SU-DHL-6 (cell line): ENCODE measurements at regions not wholly inside any gene's neighbourhood (a gene's known extent, or its start where the extent isn't known, plus 50 kb on each side); places are given as distances from the start of the nearest gene placed in this dataset.

Experiments used
- H2AFZ ChIP-seq: fragments of 200-600 bp; sonication (generic); 2 replicates; pipeline ENCODE4 v1.6.1; 2014; ENCODE audit warnings: low read depth, mild to moderate bottlenecking, moderate library complexity, mixed read lengths, antibody characterized with exemption, low read length; ENCODE audit not compliant: severe bottlenecking
- H3F3A ChIP-seq: fragments of 200-600 bp; shearing (Covaris generic); 2 replicates; pipeline ENCODE4 v1.6.0; 2016; ENCODE audit warnings: antibody characterized with exemption, mild to moderate bottlenecking; ENCODE audit not compliant: insufficient read depth
- H3K27ac ChIP-seq: fragments of 200-600 bp; sonication (generic); 2 replicates; pipeline ENCODE4 v1.5.1; 2016; ENCODE audit warnings: low read depth, mild to moderate bottlenecking, low read length, moderate library complexity, mixed read lengths
- H3K27me3 ChIP-seq: fragments of 200-600 bp; sonication (generic), shearing (Covaris generic); 2 replicates; pipeline ENCODE4 v1.6.0; 2014; ENCODE audit warnings: mild to moderate bottlenecking, low read length
- H3K36me3 ChIP-seq: fragments of 200-600 bp; sonication (generic); 2 replicates; pipeline ENCODE4 v1.6.1; 2014; ENCODE audit warnings: mild to moderate bottlenecking, low read length, mixed read lengths
- H3K4me2 ChIP-seq: fragments of 300-600, 200-600 bp; shearing (Covaris generic), sonication (generic); 2 replicates; pipeline ENCODE4 v1.6.0; 2014; ENCODE audit warnings: low read length, low read depth, mild to moderate bottlenecking; ENCODE audit not compliant: poor library complexity, severe bottlenecking
- H3K4me3 ChIP-seq: fragments of 200-600 bp; sonication (generic); 2 replicates; pipeline ENCODE4 v1.5.1; 2014; ENCODE audit warnings: antibody characterized with exemption, low read length, mild to moderate bottlenecking, mixed read lengths; ENCODE audit not compliant: insufficient read depth, poor library complexity, severe bottlenecking
- H3K79me2 ChIP-seq: fragments of 200-600 bp; sonication (generic); 2 replicates; pipeline ENCODE4 v1.6.1; 2014; ENCODE audit warnings: mild to moderate bottlenecking, low read length, moderate library complexity; ENCODE audit not compliant: insufficient read depth
- H3K9ac ChIP-seq: fragments of 200-600 bp; sonication (generic); 2 replicates; pipeline ENCODE4 v1.7.0; 2014; ENCODE audit warnings: mild to moderate bottlenecking, low read length
- H3K9me2 ChIP-seq: fragments of 200-600 bp; sonication (generic); replicated peaks from 2 replicates; pipeline ENCODE4 v1.6.1; 2014; ENCODE audit warnings: low read length; ENCODE audit not compliant: insufficient read depth
- H3K9me3 ChIP-seq: fragments of 200-600 bp; sonication (generic); 2 replicates; pipeline ENCODE4 v1.6.1; 2014; ENCODE audit warnings: low read length, mixed read lengths; ENCODE audit not compliant: insufficient read depth
- H4K20me1 ChIP-seq: fragments of 200-600 bp; sonication (generic); 2 replicates; pipeline ENCODE4 v1.6.1; 2014; ENCODE audit warnings: low read depth, mild to moderate bottlenecking, antibody characterized with exemption, low read length, moderate library complexity, mixed read lengths
- CTCF ChIP-seq: fragments of 200-600 bp; sonication (generic); IDR thresholded peaks from one replicate; pipeline ENCODE4 v1.5.1; 2017; ENCODE audit warnings: antibody characterized with exemption, mild to moderate bottlenecking, low read length, moderate library complexity; ENCODE audit not compliant: insufficient read depth, poor library complexity, severe bottlenecking
- EZH2phosphoT487 ChIP-seq: fragments of 200-600 bp; sonication (generic), shearing (Covaris generic); conservative IDR thresholded peaks from 2 replicates; pipeline ENCODE4 v1.6.1; 2018; ENCODE audit warnings: mild to moderate bottlenecking, antibody characterized with exemption, low read length, moderate library complexity, mixed read lengths

- Histone ChIP-seq H3K9me2 (no peaks in the 10 kb centered on the region), H3K36me3 (no peaks in the 10 kb centered on the region), H4K20me1 (no peaks in the 10 kb centered on the region), H3K9me3 (no peaks in the 10 kb centered on the region), H3K4me3 (no peak overlapping the region), H3K79me2 (no peaks in the 10 kb centered on the region), H3K27me3 (no peaks in the 10 kb centered on the region), H3K9ac (no peak overlapping the region), H3F3A (no peaks in the 10 kb centered on the region), H2AFZ (no peak overlapping the region), H3K27ac (no peak overlapping the region), H3K4me2 (no peak overlapping the region)
- TF ChIP-seq EZH2phosphoT487 = no peak
These were observed 167.8 kb upstream of the TRIB2 start for GRCh38 chr2:12548906-12549305.

- no peaks in the 10 kb centered on the region for H3K9me2 ChIP-seq
- H3K4me2 ChIP-seq = no peak overlapping the region
- H3K36me3 ChIP-seq = no peaks in the 10 kb centered on the region
- no peak for TF ChIP-seq CTCF
- TF ChIP-seq EZH2phosphoT487 = no peak
- H3K9ac ChIP-seq = no peak overlapping the region
- H2AFZ ChIP-seq = no peak overlapping the region
- no peaks in the 10 kb centered on the region for H3K9me3 ChIP-seq
- no peaks in the 10 kb centered on the region for H3F3A ChIP-seq
- no peak overlapping the region for H3K4me3 ChIP-seq
- H3K27ac ChIP-seq = no peak overlapping the region
- H4K20me1 ChIP-seq = no peaks in the 10 kb centered on the region
- no peaks in the 10 kb centered on the region for H3K27me3 ChIP-seq
- H3K79me2 ChIP-seq = no peaks in the 10 kb centered on the region
These were observed 167.1 kb upstream of the TRIB2 start for GRCh38 chr2:12549641-12550040.

- Histone ChIP-seq H3K27ac (peak overlapping the region; percentile 74), H3K79me2 (no peaks in the 10 kb centered on the region), H4K20me1 (no peaks in the 10 kb centered on the region), H3K9me2 (no peaks in the 10 kb centered on the region), H3K27me3 (no peaks in the 10 kb centered on the region), H3K4me3 (peak overlapping the region; percentile 25), H3K4me2 (peak overlapping the region; percentile 49), H2AFZ (peak overlapping the region; percentile 84), H3F3A (peaks cover 5% of the 10 kb centered on the region; the same call in 1 of the 2 replicates), H3K9ac (peak overlapping the region; percentile 37; the same call in 1 of the 2 replicates), H3K36me3 (no peaks in the 10 kb centered on the region), H3K9me3 (no peaks in the 10 kb centered on the region)
- TF ChIP-seq EZH2phosphoT487 (no peak), CTCF (no peak)
These were observed 164.6 kb upstream of the TRIB2 start for GRCh38 chr2:12552092-12552491.

- H3K9me3 ChIP-seq = no peaks in the 10 kb centered on the region
- H3K36me3 ChIP-seq = no peaks in the 10 kb centered on the region
- no peaks in the 10 kb centered on the region for H3K27me3 ChIP-seq
- H4K20me1 ChIP-seq = no peaks in the 10 kb centered on the region
- H3F3A ChIP-seq = peaks cover 7% of the 10 kb centered on the region; the same call in 1 of the 2 replicates
- H3K79me2 ChIP-seq = no peaks in the 10 kb centered on the region
- H2AFZ ChIP-seq = peak overlapping the region; percentile 55
- no peak overlapping the region for H3K4me3 ChIP-seq
- no peaks in the 10 kb centered on the region for H3K9me2 ChIP-seq
- no peak overlapping the region; the same call in 1 of the 2 replicates for H3K9ac ChIP-seq
- TF ChIP-seq EZH2phosphoT487 = no peak
- TF ChIP-seq CTCF = no peak
- H3K4me2 ChIP-seq = no peak overlapping the region
- H3K27ac ChIP-seq = no peak overlapping the region
These were observed 162.3 kb upstream of the TRIB2 start for GRCh38 chr2:12554224-12555011.
